Heart left ventricle (tissue), 13 donors: ENCODE measurements at regions not wholly inside any gene's neighbourhood (a gene's known extent, or its start where the extent isn't known, plus 50 kb on each side); places are given as distances from the start of the nearest gene placed in this dataset.

Experiments
- CTCF ChIP-seq, 12 donors: fragments of 200-600 bp; sonication (generic) in 4 of 12; IDR thresholded peaks; one replicate each; pipeline versions ENCODE4 v1.5.0 to v1.8.0; 2018 to 2022; ENCODE audit warnings: antibody characterized with exemption in 12 of 12, mild to moderate bottlenecking in 5 of 12
- POLR2A ChIP-seq, 2 donors: fragments of 450-650 bp; IDR thresholded peaks; one replicate each; pipeline ENCODE4 v1.6.1; 2017; ENCODE audit warnings: antibody characterized with exemption in 2 of 2, mild to moderate bottlenecking in 2 of 2, moderate library complexity in 2 of 2
- donor health status: ischemic (EF 13 %, LVEDD 7.1; RV severe dilation, severe dysfunction).
- donor health status: DM: no; HTN: yes; CAD: no.
- donor health status: DM: no; HTN: no; CAD: no.
- donor health status: ischemic (EF 25% LVEDD 6.9; RV normal size, moderate dysfunction).
- donor health status: ischemic (EF 25% LVEDD 5.7; RV mildly dilated, moderate dysfunction).
- donor health status: ischemic (EF 35%, LVEDD 5.7; RV mildly dilated, moderate dysfunction).
- donor health status: nonischemic (EF 11% LVEDD 7.7; RV severe dilation, severe dysfunction).
- donor health status: DM: yes; HTN: yes; CAD: no.
- donor health status: PGD.
- donor health status: ischemic (EF 29% LVEDD 5.4; RV normal size, mild dysfunction).
- donor health status: nonischemic (EF 23%, LVEDD 6.1; RV moderate dilation, normal function).

GRCh38 chr6:40760887-40761286, 173.7 kb upstream of the LRFN2 start:
- TF ChIP-seq CTCF (IDR thresholded peaks at IDR 0.05) (no peak), POLR2A (IDR thresholded peaks at IDR 0.05) (no peak)
